GM10847 (cell line): ENCODE measurements at regions not wholly inside any gene's neighbourhood (a gene's known extent, or its start where the extent isn't known, plus 50 kb on each side); places are given as distances from the start of the nearest gene placed in this dataset.

ENCODE experiments used
- POLR2A ChIP-seq: IDR thresholded peaks from 2 replicates; pipeline ENCODE4 v1.6.1; 2011; ENCODE audit not compliant: insufficient read length; ENCODE audit errors: extremely low read depth

DNA sequence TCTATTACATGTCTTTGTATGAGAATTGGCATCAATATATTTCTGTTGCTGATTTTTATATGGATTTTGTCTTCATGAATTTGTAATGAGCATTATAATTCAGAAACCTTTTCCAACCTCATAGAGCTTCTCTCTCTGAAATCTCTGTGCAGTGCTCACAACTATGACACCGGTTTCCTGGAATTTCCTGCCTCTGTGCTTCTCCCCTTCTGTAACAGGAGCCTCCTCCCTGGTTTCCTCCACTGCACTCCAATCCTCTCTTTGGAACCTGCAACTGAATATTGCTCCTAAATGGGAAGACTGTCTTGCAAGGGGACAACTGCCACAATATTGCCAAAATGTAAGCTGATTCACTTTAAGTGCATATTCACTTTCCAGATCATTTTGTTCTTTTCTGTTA, 1147.9 kb downstream of the UQCRFS1 start:
- no peak for TF ChIP-seq POLR2A

DNA sequence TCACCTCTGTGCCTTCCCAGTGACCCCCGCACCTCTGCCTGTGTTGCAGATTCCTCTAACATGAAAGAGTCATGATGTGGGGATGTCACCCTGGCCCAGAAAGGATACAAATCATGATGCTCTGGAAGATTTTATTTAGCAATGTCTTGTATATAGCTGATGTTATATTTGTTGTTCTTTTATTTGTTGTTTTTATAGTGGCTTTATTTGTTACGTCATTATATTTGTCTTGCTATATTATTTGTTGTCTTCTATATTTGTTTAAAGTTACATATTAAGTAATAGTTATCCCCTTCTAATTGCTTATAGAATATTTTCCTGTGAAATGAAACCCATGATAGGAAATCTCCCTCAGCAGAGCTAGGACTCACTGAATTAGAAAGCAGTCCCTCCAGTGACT, 1149.2 kb downstream of the UQCRFS1 start:
- TF ChIP-seq POLR2A: no peak

DNA sequence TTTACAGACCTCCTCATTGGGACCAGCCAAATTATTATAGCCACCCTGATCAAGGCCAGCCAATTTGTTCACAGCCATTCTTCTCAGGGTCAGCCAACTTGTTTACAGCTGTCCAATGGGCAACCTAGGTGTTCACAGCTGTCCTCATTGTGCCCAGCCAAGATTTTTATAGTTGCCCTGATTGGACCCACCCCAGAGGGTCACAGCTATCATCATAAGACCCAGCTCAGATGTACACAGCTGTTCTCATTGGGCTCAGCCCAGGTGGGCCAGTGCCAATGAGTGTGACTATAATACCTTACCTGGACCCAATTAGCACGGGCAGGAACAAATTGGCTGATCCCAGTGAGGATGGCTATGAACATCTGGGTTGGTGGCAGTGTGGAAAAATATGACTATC, 1151.8 kb downstream of the UQCRFS1 start:
- TF ChIP-seq POLR2A: no peak

DNA sequence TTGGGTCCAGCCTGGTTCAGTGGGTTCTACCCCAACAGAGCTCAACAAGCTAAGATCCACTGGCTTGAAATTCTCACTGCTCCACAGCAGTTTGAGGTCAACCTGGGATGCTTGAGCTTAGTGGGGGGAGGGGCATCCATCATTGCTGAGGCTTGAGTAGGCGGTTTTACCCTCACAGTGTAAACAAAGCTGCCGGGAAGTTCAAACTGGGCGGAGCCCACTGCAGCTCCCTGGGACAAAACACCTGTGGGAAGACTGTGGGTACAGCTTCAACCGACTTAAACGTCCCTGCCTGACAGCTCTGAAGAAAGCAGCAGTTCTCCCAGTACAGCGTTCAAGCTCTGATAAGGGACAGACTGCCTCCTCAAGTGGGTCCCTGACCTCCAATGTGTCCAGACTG, 1161.9 kb downstream of the UQCRFS1 start:
- TF ChIP-seq POLR2A: no peak

DNA sequence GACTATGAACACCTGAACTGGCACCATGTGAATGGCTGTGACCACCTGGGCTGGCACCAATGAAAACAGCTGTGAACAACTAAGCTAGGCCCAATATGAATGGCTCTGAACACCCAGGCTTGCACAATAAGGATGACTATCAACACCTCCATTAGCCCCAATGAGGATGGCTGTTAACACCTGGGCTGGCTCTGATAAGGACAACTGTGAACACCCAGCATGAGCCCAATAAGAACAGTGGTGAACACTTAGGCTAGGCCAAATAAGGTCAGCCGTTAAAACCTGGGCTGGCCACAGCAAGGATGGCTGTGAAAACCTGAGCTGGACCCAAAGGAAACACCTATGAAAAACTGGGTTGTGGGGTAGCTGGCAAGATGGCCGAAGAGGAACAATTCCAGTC, 1163.1 kb downstream of the UQCRFS1 start:
- TF ChIP-seq POLR2A: no peak

DNA sequence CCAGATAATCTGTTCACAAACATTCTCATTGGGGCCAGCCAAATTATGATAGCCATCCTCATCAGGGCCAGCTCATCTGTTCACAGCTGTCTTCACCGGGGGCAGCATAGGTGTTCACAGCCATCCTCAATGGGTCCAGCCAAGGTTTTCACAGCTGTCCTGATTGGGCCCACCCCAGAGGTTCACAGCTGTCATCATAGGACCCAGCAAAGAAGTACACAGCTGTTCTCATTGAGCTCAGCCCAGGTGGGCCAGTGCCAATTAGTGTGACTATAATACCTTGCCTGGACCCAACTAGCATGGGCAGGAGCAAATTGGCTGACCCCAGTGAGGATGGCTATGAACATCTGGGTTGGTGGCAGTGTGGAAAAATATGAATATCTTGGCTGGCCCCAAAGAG, 1166.0 kb downstream of the UQCRFS1 start:
- TF ChIP-seq POLR2A: no peak

DNA sequence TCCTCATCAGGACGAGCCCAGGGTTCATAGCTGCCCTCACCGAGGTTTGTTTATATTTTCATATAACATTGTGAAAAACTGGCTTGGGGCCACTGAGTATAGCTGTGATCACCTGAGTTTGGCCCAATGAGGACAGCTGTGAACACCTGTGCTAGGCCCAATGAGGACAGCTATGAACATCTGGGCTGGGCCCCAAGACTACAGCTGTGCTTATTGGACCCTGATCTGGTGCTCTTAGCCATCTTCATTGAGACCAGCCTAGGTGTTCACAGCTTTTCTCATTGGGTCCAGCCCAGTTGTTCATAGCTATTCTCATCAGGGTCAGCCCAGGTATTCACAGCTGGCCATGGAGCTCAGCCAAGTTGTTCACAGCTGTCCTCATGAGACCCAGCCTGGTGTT, 1167.3 kb downstream of the UQCRFS1 start:
- TF ChIP-seq POLR2A: no peak

DNA sequence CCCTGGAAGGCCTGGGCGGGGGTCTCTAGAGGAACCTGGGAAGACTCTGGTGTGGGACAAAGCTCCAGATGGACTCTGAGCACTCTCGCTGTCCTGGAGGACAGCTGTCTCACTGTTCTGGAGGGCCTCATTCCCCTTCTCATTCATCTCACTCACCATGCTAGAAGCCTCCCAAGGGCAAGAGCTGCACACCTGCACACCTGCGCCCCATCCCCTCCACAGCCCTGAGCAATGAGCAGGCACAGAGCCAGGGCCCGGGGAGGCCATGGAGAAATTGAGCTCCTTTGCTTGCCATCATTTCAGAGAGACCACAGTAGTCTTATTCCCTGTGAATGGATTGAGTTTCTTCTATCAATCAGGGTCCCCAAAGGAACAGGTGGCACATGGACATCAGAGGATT, 1168.5 kb downstream of the UQCRFS1 start:
- TF ChIP-seq POLR2A: no peak

DNA sequence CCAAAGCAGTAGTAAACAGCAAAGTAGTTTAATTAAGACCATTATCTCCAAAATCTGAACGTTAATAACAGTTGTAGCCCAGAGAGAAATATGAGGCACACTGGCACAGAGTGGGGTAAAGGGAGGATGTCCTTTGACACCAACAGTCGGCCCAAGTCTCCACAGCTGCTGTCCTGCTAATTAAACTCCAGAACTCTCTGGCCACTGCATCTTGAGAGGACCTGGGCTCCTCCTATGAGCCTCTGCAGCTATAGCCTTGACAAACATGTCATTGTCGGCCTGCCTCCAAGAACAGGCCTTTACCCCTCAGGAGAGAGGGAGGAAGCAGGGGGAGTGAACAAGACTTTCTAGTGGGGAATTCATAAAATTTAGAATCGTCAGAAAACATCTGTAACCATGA, 1170.4 kb downstream of the UQCRFS1 start:
- TF ChIP-seq POLR2A: no peak

DNA sequence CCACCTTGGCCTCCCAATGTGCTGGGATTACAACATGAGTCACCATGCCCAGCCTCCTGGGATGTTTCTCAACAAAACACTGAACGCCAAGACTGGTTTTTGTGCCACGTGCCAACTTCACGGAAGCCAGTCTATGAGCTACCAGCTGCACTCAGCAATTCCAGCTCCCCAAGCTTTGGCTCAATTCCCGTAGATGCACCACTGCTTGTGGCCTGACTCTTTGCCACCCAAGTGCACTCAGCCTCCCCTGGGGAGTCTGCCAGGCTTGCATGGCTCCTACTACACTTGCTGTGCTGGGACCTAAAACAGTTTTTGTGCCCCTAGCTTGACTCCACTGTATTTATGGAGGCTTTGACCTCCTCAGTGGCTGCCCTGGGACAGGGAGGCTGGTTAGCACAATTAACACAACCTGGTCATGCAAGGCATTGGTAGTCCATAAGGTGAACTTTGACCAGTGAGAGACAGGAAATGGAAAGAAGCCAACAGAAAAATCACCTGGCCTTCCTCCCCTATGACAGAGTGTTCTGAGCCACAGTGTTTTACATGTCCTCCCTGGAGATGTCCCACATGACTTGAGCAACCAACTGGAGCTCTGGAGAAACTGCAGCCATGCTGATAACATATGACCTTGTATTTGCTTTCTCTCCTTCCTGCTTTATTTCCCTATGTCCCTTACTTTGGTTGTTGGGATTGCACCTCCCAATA, 1173.1 kb downstream of the UQCRFS1 start:
- TF ChIP-seq POLR2A: no peak

DNA sequence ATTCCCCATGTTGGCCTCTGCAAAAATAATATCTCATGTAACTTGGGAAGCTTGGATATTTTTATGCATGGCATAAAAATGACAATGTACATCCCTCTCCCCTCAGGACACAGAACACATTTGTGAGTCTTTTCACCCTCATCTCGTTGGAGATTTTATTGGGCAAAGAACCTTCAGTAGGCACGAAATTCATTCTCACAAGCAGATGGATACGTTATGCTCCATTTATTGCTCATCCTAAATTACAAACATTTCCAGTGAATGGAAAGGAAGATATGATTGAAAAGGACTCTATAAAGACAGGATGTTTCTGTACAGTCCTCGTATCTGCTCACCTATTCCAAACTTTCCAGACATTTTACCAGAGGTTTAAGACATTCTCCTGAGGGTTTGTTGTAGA, 1175.8 kb downstream of the UQCRFS1 start:
- TF ChIP-seq POLR2A: no peak

DNA sequence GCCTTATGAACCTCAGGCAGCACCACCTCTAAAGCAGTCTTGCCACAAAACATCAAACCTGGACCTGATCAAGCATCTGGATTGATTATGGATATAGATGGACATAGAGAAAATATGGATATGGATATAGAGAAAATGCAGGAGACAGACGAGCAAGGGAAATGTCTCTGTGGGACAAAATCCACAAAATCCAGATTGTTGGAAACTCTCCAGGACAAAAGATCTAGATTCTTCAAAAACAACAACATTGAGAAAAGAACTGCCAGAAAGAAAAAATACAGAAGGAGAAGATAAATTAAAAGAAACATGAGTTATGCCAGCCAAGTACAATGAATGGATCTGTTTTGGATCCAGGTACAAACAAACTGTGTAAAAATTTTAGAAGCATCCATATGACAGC, 1176.5 kb downstream of the UQCRFS1 start:
- no peak for TF ChIP-seq POLR2A

DNA sequence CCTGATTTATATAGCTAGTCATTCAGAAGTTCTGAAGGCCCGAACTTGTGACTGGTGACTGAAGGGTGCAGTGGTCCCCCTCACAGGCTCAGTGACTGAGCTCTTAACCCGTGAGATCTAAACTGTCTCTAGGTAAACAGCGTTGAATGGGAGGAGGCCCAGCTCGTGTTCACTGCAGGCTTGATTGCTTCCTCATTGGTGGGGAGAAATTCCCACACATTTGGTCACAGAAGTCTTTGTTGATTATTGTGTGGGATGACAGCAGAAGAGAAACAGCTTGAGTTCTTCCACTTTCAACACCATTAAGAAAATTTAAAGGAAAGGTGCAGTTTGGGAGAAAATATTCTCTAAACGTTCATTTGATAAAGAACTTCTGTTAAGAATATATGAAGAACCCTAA, 1178.0 kb downstream of the UQCRFS1 start:
- TF ChIP-seq POLR2A: no peak

DNA sequence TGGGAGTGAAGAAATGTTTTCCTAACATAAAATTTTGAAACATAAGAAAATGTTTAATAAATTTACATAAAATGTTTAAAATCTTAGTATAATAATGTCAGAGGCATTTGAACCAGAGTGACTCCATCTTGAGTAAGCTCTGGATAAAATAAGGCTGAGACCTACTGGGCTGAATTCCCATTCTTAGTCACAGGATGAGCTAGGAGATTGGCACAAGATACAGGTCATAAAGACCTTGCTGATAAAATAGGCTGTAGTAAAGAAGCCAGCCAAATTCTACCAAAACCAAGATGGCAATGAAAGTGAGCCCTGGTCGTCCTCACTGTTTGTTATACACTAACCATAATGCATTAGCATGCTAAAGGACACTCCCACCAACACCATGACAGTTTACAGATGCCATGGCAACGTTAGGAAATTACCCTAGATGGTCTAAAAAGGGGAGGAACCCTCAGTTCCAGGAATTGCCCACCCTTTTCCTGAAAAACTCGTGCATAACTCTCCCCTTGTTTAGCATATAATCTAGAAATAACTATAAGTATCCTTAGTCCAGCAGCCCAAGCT, 1184.0 kb downstream of the UQCRFS1 start:
- no peak for TF ChIP-seq POLR2A

DNA sequence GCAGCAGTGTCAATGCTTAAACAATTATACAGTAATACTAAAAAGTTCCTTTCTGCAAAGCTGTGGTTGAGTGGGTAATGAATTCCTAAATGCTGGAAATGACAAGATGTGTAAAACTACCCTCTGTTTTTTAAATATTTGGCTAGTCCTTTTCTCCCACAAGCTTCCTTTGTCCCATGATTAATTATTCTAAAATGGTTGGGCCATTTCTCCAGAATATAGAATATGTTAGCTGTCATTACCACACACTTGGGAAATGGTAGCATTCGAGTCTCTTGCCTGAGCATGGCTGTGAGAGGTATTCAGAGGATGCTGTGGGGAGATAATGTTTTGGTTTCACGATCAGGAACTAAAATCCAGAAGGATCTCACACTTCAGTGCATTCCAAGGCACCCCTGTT, 1185.8 kb downstream of the UQCRFS1 start:
- no peak for TF ChIP-seq POLR2A

DNA sequence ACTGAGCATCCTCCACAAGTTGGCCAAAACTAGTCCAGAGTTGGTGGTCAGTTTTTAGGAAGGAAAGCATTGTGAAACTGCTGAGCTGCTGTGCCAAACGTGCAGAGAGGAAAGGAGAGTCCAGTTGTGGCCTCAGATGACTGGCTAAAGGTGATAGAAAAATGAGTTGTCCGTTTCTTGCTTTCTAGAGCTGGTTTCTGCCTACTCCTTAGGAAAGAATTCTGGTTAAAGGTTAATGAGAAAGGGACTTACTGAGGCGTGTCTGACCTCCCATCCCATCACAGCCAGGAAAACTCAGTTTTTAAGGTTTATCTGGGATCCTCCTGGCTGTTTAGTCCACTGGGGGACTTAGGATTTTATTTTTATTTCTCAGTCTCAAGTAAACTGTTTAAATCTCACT, 1186.3 kb downstream of the UQCRFS1 start:
- TF ChIP-seq POLR2A: no peak

DNA sequence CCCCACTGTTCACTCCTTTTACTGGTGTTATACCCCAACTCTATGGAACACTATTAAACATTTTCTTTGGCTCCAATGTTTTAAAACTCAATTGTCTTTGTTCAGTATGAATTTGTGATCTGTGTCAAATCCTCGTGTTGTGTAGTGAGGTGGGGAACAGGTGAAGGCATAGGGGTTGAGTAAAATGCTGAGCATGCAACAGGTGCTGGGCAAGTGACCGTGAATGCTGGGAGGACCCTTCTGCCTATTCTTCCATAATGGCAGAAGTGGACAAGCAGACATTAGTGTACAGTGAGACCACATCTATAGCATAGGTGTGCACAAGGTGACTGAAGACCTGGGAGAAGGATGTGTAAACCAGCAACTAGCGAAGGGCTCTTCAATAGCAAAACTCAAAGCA, 1188.0 kb downstream of the UQCRFS1 start:
- no peak for TF ChIP-seq POLR2A

DNA sequence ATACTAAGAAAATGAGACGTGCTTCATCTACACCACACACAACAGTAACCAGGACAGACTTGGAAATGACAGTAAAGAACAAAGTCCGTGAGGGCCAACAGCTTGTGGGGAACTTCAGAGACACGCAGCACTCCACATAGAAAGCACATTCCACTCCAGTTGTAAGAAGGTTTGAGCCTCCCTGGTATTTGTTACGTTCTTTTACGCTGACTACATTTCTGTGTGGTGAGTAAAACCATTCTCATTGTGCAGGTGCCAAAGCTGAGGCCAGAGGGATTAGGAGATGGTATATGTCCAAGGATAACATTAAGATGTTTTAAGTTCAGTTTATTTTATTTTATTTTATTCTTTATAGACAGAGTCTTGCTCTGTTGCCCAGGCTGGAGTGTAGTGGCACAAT, 1189.9 kb downstream of the UQCRFS1 start:
- no peak for TF ChIP-seq POLR2A

DNA sequence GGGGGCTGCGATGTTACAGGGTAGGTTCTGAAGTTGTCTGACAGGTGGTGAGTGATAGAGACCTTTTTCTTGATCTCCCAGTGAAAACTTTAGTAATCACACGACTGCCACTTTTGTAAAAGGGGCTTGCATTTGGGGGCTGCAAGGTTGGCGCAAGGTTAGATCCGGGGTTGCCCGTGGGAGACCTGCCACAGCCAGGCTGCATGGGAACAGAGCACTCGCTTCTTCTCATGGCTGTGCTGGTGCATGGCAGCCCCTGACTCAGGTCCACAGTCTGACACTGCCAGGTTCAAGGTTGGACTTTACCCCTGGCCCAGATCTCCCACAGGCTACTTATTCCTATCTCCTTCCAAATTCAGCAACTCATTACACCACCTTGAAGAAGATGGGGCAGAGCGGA, 1190.4 kb downstream of the UQCRFS1 start:
- TF ChIP-seq POLR2A: no peak
